ENCODE measurements at regions not wholly inside any gene's neighbourhood (a gene's known extent, or its start where the extent isn't known, plus 50 kb on each side); places are given as distances from the start of the nearest gene placed in this dataset.
"Not testable (repeated sequence)": the region's sequence is repeated elsewhere in the genome, so short reads cannot be mapped to it uniquely, and the experiment has no call there.

DNA sequence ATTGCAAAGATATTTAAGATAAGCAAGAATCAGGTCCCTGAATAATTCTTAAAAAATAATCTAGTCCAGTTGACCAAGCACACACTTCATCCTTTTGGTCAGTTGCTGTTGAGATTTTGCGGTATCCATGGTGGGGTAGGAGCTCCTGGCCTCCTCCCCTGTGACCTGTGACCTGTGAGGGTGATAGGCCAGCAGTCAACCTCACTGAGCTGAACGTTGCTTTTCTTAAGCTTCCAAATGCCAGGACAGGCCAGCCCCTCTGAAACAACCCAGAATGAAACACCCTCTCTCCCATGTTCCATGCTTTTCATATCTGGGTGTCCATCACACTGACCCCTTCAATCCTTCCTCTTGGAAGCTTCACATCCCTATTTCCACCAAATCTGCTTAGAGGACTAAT lies 164.9 kb downstream of the THBS2 start:
- ATAC-seq (no peak), DNase-seq (ENCODE audit: low read depth in 1 of 2, low spot score in 1 of 2) (no peak), FAIRE-seq (no peak)
- TF ChIP-seq, protein P1, sequence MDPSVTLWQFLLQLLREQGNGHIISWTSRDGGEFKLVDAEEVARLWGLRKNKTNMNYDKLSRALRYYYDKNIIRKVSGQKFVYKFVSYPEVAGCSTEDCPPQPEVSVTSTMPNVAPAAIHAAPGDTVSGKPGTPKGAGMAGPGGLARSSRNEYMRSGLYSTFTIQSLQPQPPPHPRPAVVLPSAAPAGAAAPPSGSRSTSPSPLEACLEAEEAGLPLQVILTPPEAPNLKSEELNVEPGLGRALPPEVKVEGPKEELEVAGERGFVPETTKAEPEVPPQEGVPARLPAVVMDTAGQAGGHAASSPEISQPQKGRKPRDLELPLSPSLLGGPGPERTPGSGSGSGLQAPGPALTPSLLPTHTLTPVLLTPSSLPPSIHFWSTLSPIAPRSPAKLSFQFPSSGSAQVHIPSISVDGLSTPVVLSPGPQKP (IDR thresholded peaks at IDR 0.05; ENCODE audit: low read depth, low read length): no peak
- TF ChIP-seq EP300 (IDR thresholded peaks at IDR 0.05): no peak
- no peak for TF ChIP-seq MAFK (IDR thresholded peaks at IDR 0.05; ENCODE audit: partially characterized antibody)
- no peak for TF ChIP-seq POLR2AphosphoS2 (conservative IDR thresholded peaks at IDR 0.05; ENCODE audit: low read length)
- CTCF ChIA-PET: no interaction called here
- Histone ChIP-seq H3K9me3 (peaks cover 18% of the 10 kb centered on the region; the same call in 1 of the 3 replicates), H3K4me2 (no peak overlapping the region), H3K27ac (no peak overlapping the region), H3K4me3 (no peak overlapping the region), H3K4me1 (no peaks in the 10 kb centered on the region)
- WGBS (ENCODE audit: missing lambda C conversion rate): 24% methylated on average over 2 of the region's 2 CpGs
- POLR2A ChIA-PET: no interaction called here

GRCh38 chr6:169087443-169088041 lies 166.1 kb downstream of the THBS2 start:
- POLR2A ChIA-PET: no interaction called here
- no peak overlapping the region for H3K4me2 ChIP-seq

DNA sequence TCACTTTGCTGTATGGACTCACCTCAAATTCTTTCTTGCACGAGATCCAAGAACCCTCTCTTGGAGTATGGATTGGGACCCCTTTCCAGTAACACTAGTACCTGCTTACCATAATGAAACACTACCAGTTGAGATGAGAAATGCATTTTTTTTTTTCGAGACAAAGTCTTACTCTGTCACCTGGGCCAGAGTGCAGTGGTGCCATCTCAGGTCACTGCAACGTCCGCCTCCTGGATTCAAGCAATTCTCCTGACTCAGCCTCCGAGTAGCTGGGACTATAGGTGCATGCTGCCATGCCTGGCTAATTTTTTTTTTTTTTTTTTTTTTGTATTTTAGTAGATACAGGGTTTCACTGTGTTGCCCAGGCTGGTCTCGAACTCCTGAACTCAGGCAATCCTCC lies 167.0 kb downstream of the THBS2 start:
- ATAC-seq; H3K4me1 ChIP-seq; H3K4me3 ChIP-seq; POLR2A ChIA-PET; H3K27ac ChIP-seq; DNase-seq (ENCODE audit: low read depth in 1 of 2, low spot score in 1 of 2); H3K4me2 ChIP-seq; FAIRE-seq: not testable (repeated sequence)
- CTCF ChIA-PET: interaction anchor here (0.8 kb wide), 1 partner anchor 10 kb away, joined by 3 read pairs; no protein-coding TSS in a partner anchor
- H3K9me3 ChIP-seq: peaks cover 12% of the 10 kb centered on the region; the same call in 1 of the 3 replicates
- 46% methylated on average over 6 of the region's 6 CpGs for WGBS (ENCODE audit: missing lambda C conversion rate)

More at GRCh38 chr6:169087443-169088041, 166.1 kb downstream of the THBS2 start:
- TF ChIP-seq CBX2 (IDR thresholded peaks at IDR 0.05; ENCODE audit: borderline replicate concordance, low read depth): no peak
- TF ChIP-seq KDM1A (IDR thresholded peaks at IDR 0.05; ENCODE audit: low read depth): no peak
- TF ChIP-seq RARB (CRISPR knock-in tag; IDR thresholded peaks at IDR 0.05): no peak
- TF ChIP-seq JUN (IDR thresholded peaks at IDR 0.05): no peak
- no peak for TF ChIP-seq ZC3H11A (IDR thresholded peaks at IDR 0.05)
- TF ChIP-seq ZSCAN20 (CRISPR knock-in tag; IDR thresholded peaks at IDR 0.05): no peak
- no peak for TF ChIP-seq CTCF (IDR thresholded peaks at IDR 0.05)
- no peak for TF ChIP-seq FOSL2 (IDR thresholded peaks at IDR 0.05)
- no peak for TF ChIP-seq FOSL2 (CRISPR knock-in tag; IDR thresholded peaks at IDR 0.05)
- no peak for TF ChIP-seq POLR2AphosphoS2 (conservative IDR thresholded peaks at IDR 0.05; ENCODE audit: low read length)
- no peak for TF ChIP-seq SREBF2 (IDR thresholded peaks at IDR 0.05)
- no peak for TF ChIP-seq CBX8 (IDR thresholded peaks at IDR 0.05)
- TF ChIP-seq CEBPB (IDR thresholded peaks at IDR 0.05): no peak
- TF ChIP-seq GATA3 (IDR thresholded peaks at IDR 0.05; ENCODE audit: borderline replicate concordance): no peak
- TF ChIP-seq MAZ (IDR thresholded peaks at IDR 0.05; ENCODE audit: borderline replicate concordance, low read depth, low read length): no peak
- no peak for TF ChIP-seq FOXS1 (CRISPR knock-in tag; IDR thresholded peaks at IDR 0.05)
- no peak for TF ChIP-seq SMC3 (IDR thresholded peaks at IDR 0.05)
- Histone ChIP-seq H3K27ac (no peak overlapping the region), H3K9me3 (peaks cover 18% of the 10 kb centered on the region; the same call in 1 of the 3 replicates), H3K4me3 (no peak overlapping the region), H3K4me1 (no peaks in the 10 kb centered on the region)
- 70% methylated on average over 3 of the region's 3 CpGs for WGBS (ENCODE audit: missing lambda C conversion rate)
- CTCF ChIA-PET: interaction anchor here (0.8 kb wide), 1 partner anchor 9 kb away, joined by 3 read pairs; no protein-coding TSS in a partner anchor
- ATAC-seq: no peak
- DNase-seq (ENCODE audit: low read depth in 1 of 2, low spot score in 1 of 2): no peak
- FAIRE-seq: no peak

All from A549 (cell line).